ENCODE measurements at regions not wholly inside any gene's neighbourhood (a gene's known extent, or its start where the extent isn't known, plus 50 kb on each side); places are given as distances from the start of the nearest gene placed in this dataset.

GRCh38 chr2:128787616-128788015, 468.9 kb upstream of the HS6ST1 start:
- DNase-seq = no peak

- no peak for DNase-seq
These were observed 470.1 kb upstream of the HS6ST1 start for GRCh38 chr2:128788636-128789220.

GRCh38 chr2:128789221-128789620, 470.6 kb upstream of the HS6ST1 start:
- DNase-seq = no peak

GRCh38 chr2:128789776-128790455, 471.2 kb upstream of the HS6ST1 start:
- DNase-seq = no peak

- DNase-seq = no peak
These were observed 471.9 kb upstream of the HS6ST1 start for GRCh38 chr2:128790541-128791001.

GRCh38 chr2:128791120-128791984, 472.7 kb upstream of the HS6ST1 start:
- no peak for DNase-seq

GRCh38 chr2:128791985-128792320, 473.3 kb upstream of the HS6ST1 start:
- DNase-seq = no peak

- no peak for DNase-seq
These were observed 473.9 kb upstream of the HS6ST1 start for GRCh38 chr2:128792476-128793054.

- DNase-seq = no peak
These were observed 474.7 kb upstream of the HS6ST1 start for GRCh38 chr2:128793404-128793803.

GRCh38 chr2:128794285-128794684, 475.6 kb upstream of the HS6ST1 start:
- DNase-seq = no peak

- no peak for DNase-seq
These were observed 477.7 kb upstream of the HS6ST1 start for GRCh38 chr2:128796321-128796720.

- DNase-seq = no peak
These were observed 478.4 kb upstream of the HS6ST1 start for GRCh38 chr2:128797092-128797491.

GRCh38 chr2:128797533-128797932, 478.9 kb upstream of the HS6ST1 start:
- DNase-seq = no peak

GRCh38 chr2:128797937-128798336, 479.3 kb upstream of the HS6ST1 start:
- no peak for DNase-seq

GRCh38 chr2:128798502-128799283, 480.0 kb upstream of the HS6ST1 start:
- no peak for DNase-seq

GRCh38 chr2:128799284-128799552, 480.6 kb upstream of the HS6ST1 start:
- DNase-seq = no peak

GRCh38 chr2:128799730-128800129, 481.1 kb upstream of the HS6ST1 start:
- DNase-seq = no peak

GRCh38 chr2:128801576-128801975, 482.9 kb upstream of the HS6ST1 start:
- no peak for DNase-seq

GRCh38 chr2:128803222-128803621, 484.6 kb upstream of the HS6ST1 start:
- DNase-seq = no peak

- DNase-seq = no peak
These were observed 486.6 kb upstream of the HS6ST1 start for GRCh38 chr2:128805237-128805636.

- no peak for DNase-seq
These were observed 487.2 kb upstream of the HS6ST1 start for GRCh38 chr2:128805918-128806317.

GRCh38 chr2:128807317-128807716, 488.6 kb upstream of the HS6ST1 start:
- DNase-seq = no peak

Data from SIG-M5 (cell line).